ENCODE measurements at regions not wholly inside any gene's neighbourhood (a gene's known extent, or its start where the extent isn't known, plus 50 kb on each side); places are given as distances from the start of the nearest gene placed in this dataset.
"Not testable (repeated sequence)": the region's sequence is repeated elsewhere in the genome, so short reads cannot be mapped to it uniquely, and the experiment has no call there.

DNA sequence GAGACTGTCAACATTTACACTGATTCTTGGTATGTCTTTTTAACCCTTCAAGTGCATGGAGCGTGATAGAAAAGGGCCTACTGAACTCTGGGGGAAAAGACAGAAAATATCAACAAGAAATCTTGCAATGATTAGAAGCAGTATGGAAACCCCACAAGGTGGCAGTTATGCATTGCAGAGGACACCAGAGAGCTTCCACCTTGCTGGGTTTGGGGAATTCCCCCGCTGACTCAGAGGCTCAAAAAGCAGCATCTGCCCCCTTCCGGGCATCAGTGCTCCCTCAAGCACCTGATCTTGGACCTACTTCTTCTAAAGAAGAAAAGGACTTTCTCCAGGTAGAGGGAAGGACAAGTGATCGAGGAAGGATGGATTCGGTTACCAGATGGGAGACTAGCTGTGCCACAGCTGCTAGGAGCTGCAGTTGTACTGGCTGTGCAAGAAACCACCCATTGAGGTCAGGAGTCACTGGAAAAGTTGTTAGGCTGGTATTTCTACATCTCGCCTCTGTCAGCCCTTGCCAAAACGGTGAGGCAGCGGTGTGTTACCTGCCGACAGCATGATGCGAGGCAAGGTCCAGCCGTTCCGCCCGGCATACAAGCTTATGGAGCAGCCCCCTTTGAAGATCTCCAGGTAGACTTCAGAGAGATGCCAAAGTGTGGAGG lies 102.8 kb upstream of the OSBPL11 start:
- TF ChIP-seq, protein P1, sequence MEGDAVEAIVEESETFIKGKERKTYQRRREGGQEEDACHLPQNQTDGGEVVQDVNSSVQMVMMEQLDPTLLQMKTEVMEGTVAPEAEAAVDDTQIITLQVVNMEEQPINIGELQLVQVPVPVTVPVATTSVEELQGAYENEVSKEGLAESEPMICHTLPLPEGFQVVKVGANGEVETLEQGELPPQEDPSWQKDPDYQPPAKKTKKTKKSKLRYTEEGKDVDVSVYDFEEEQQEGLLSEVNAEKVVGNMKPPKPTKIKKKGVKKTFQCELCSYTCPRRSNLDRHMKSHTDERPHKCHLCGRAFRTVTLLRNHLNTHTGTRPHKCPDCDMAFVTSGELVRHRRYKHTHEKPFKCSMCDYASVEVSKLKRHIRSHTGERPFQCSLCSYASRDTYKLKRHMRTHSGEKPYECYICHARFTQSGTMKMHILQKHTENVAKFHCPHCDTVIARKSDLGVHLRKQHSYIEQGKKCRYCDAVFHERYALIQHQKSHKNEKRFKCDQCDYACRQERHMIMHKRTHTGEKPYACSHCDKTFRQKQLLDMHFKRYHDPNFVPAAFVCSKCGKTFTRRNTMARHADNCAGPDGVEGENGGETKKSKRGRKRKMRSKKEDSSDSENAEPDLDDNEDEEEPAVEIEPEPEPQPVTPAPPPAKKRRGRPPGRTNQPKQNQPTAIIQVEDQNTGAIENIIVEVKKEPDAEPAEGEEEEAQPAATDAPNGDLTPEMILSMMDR (IDR thresholded peaks at IDR 0.05; ENCODE audit: insufficient read depth, low read length) = not testable (repeated sequence)
- TF ChIP-seq POLR2AphosphoS5 (IDR thresholded peaks at IDR 0.05; ENCODE audit: low read depth) = not testable (repeated sequence)
- TF ChIP-seq, protein P2, sequence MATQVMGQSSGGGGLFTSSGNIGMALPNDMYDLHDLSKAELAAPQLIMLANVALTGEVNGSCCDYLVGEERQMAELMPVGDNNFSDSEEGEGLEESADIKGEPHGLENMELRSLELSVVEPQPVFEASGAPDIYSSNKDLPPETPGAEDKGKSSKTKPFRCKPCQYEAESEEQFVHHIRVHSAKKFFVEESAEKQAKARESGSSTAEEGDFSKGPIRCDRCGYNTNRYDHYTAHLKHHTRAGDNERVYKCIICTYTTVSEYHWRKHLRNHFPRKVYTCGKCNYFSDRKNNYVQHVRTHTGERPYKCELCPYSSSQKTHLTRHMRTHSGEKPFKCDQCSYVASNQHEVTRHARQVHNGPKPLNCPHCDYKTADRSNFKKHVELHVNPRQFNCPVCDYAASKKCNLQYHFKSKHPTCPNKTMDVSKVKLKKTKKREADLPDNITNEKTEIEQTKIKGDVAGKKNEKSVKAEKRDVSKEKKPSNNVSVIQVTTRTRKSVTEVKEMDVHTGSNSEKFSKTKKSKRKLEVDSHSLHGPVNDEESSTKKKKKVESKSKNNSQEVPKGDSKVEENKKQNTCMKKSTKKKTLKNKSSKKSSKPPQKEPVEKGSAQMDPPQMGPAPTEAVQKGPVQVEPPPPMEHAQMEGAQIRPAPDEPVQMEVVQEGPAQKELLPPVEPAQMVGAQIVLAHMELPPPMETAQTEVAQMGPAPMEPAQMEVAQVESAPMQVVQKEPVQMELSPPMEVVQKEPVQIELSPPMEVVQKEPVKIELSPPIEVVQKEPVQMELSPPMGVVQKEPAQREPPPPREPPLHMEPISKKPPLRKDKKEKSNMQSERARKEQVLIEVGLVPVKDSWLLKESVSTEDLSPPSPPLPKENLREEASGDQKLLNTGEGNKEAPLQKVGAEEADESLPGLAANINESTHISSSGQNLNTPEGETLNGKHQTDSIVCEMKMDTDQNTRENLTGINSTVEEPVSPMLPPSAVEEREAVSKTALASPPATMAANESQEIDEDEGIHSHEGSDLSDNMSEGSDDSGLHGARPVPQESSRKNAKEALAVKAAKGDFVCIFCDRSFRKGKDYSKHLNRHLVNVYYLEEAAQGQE (IDR thresholded peaks at IDR 0.05; ENCODE audit: insufficient replicate concordance, low read depth) = not testable (repeated sequence)
